ENCODE measurements at regions not wholly inside any gene's neighbourhood (a gene's known extent, or its start where the extent isn't known, plus 50 kb on each side); places are given as distances from the start of the nearest gene placed in this dataset.
"Not testable (repeated sequence)": the region's sequence is repeated elsewhere in the genome, so short reads cannot be mapped to it uniquely, and the experiment has no call there.

GRCh38 chr18:34942276-34942675 is 98.9 kb upstream of the MAPRE2 start:
- no peak for DNase-seq

- DNase-seq = no peak
Observed at GRCh38 chr18:34942975-34943374, 98.2 kb upstream of the MAPRE2 start.

GRCh38 chr18:34943587-34943986 is 97.6 kb upstream of the MAPRE2 start:
- no peak for DNase-seq

- DNase-seq = peak in 1 of 3 donors; percentile 15
Observed at GRCh38 chr18:34947711-34948125, 93.5 kb upstream of the MAPRE2 start.

- peak in 1 of 3 donors; percentile 21 for DNase-seq
Observed at GRCh38 chr18:34951625-34952379, 89.4 kb upstream of the MAPRE2 start.

GRCh38 chr18:34953212-34953611 is 88.0 kb upstream of the MAPRE2 start:
- no peak for DNase-seq

- not testable (repeated sequence) for DNase-seq
Observed at GRCh38 chr18:34955494-34955893, 85.7 kb upstream of the MAPRE2 start.

GRCh38 chr18:34956663-34957062 is 84.5 kb upstream of the MAPRE2 start:
- DNase-seq = peak in 1 of 3 donors; percentile 34

GRCh38 chr18:34957119-34957863 is 83.9 kb upstream of the MAPRE2 start:
- DNase-seq = peak in 1 of 3 donors; percentile 24

- no peak for DNase-seq
Observed at GRCh38 chr18:34957864-34958259, 83.4 kb upstream of the MAPRE2 start.

- DNase-seq = no peak
Observed at GRCh38 chr18:34959211-34959829, 81.9 kb upstream of the MAPRE2 start.

- DNase-seq = no peak
Observed at GRCh38 chr18:34959989-34960388, 81.2 kb upstream of the MAPRE2 start.

- peak in 1 of 3 donors; percentile 22 for DNase-seq
Observed at GRCh38 chr18:34965108-34965507, 76.1 kb upstream of the MAPRE2 start.

- DNase-seq = peak in 1 of 3 donors; percentile 19
Observed at GRCh38 chr18:34965566-34965965, 75.6 kb upstream of the MAPRE2 start.

- no peak for DNase-seq
Observed at GRCh38 chr18:34970106-34970505, 71.1 kb upstream of the MAPRE2 start.

GRCh38 chr18:34971313-34971712 is 69.9 kb upstream of the MAPRE2 start:
- DNase-seq = no peak

- no peak for DNase-seq
Observed at GRCh38 chr18:34972765-34973414, 68.3 kb upstream of the MAPRE2 start.

GRCh38 chr18:34976123-34976522 is 65.1 kb upstream of the MAPRE2 start:
- peak; percentile 35 to 77 (median 58) for DNase-seq

- DNase-seq = no peak
Observed at GRCh38 chr18:34976534-34976898, 64.7 kb upstream of the MAPRE2 start.

GRCh38 chr18:34976899-34977837 is 64.0 kb upstream of the MAPRE2 start:
- peak; percentile 54 to 89 (median 64) for DNase-seq

All from muscle of back (tissue), 3 donors.